Peyer's patch (tissue), 4 donors: ENCODE measurements at regions not wholly inside any gene's neighbourhood (a gene's known extent, or its start where the extent isn't known, plus 50 kb on each side); places are given as distances from the start of the nearest gene placed in this dataset.

Experiments
- POLR2A ChIP-seq, 2 donors: fragments of 450-650 bp; IDR thresholded peaks; one replicate each; pipeline ENCODE4 v1.5.1; 2017; ENCODE audit warnings: antibody characterized with exemption in 2 of 2, mild to moderate bottlenecking in 2 of 2, moderate library complexity in 2 of 2
- TF ChIP-seq, protein P1 (sequence below), 6 experiments: fragments of 450-650 bp in 4 of 6; fragments of 200-600 bp in 2 of 6; sonication (generic) in 1 of 6; IDR thresholded peaks; one replicate each; pipeline ENCODE4 v1.5.1; 2017 to 2019; ENCODE audit warnings: antibody characterized with exemption in 6 of 6, mild to moderate bottlenecking in 3 of 6, moderate library complexity in 1 of 6

DNA sequence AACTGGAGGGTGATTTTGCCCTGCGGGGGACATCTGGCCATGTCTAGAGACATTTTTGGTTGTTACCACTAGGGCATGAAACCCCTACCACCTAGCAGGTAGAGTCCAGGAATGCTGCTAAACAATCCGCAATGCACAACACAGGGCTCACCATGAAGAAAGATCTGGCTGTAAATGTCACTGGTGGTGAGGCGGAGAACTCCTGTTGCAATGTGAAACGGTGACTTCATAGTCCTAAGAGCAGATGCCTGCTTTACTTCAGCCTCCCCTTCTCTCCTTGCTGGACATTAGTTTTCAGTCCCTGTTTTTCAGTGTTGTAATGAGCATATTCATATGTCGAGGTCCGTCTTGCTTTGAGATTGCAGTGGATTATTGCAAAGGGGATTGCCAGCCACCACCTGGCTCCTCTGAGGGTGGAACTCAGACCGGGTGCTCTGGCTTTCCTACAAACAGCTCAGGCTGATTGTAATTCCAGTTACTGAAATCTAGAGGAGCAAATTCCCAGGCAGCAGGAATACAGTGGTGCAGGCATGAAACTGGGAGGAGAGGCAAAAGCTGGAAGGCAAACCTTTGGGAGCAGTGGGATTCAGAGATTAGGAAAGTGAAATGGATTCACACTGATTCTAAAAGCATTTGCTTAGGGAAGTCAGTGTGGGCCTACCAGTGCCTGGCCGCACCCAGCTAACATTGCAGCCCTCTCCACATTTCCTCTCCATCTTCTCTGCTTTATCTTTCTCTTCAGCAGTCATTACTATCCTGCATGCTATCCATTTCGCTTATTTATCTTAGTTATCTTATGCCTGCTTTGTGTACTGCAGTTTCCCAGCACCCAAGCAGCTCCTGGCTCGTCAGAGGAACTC lies 76.1 kb upstream of the PCDH8 start:
- TF ChIP-seq POLR2A (IDR thresholded peaks at IDR 0.05), result no peak
- TF ChIP-seq, protein P1, sequence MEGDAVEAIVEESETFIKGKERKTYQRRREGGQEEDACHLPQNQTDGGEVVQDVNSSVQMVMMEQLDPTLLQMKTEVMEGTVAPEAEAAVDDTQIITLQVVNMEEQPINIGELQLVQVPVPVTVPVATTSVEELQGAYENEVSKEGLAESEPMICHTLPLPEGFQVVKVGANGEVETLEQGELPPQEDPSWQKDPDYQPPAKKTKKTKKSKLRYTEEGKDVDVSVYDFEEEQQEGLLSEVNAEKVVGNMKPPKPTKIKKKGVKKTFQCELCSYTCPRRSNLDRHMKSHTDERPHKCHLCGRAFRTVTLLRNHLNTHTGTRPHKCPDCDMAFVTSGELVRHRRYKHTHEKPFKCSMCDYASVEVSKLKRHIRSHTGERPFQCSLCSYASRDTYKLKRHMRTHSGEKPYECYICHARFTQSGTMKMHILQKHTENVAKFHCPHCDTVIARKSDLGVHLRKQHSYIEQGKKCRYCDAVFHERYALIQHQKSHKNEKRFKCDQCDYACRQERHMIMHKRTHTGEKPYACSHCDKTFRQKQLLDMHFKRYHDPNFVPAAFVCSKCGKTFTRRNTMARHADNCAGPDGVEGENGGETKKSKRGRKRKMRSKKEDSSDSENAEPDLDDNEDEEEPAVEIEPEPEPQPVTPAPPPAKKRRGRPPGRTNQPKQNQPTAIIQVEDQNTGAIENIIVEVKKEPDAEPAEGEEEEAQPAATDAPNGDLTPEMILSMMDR (IDR thresholded peaks at IDR 0.05), result no peak
